Uterus (tissue), 3 donors: ENCODE measurements at regions not wholly inside any gene's neighbourhood (a gene's known extent, or its start where the extent isn't known, plus 50 kb on each side); places are given as distances from the start of the nearest gene placed in this dataset.

Experiments
- DNase-seq, 2 donors: peaks; one replicate each; pipeline ENCODE4 v3.0.0-alpha.2; 2019 to 2020
- H3K27ac ChIP-seq, 2 donors: fragments of 200-600 bp; sonication (generic); 1 replicate in 1 of 2; 2 replicates in 1 of 2; pipeline ENCODE4 v1.5.1; 2016 to 2018
- H3K27me3 ChIP-seq, 2 donors: fragments of 200-600 bp; sonication (generic); one replicate each; pipeline ENCODE4 v1.5.1; 2018 to 2019; ENCODE audit warnings: control low read depth in 1 of 2
- H3K36me3 ChIP-seq, 2 donors: fragments of 200-600 bp; sonication (generic); one replicate each; pipeline ENCODE4 v1.5.1; 2019; ENCODE audit warnings: control low read depth in 1 of 2
- H3K4me1 ChIP-seq, 2 donors: fragments of 200-600 bp; sonication (generic); one replicate each; pipeline ENCODE4 v1.5.1; 2018 to 2019; ENCODE audit warnings: control low read depth in 1 of 2
- H3K4me3 ChIP-seq, 2 donors: fragments of 200-600 bp; sonication (generic); 1 replicate in 1 of 2; 2 replicates in 1 of 2; pipeline ENCODE4 v1.5.1; 2018 to 2019; ENCODE audit warnings: mild to moderate bottlenecking in 1 of 2
- H3K9me3 ChIP-seq, 2 donors: fragments of 200-600 bp; sonication (generic); one replicate each; pipeline ENCODE4 v1.5.1; 2019; ENCODE audit warnings: control low read depth in 1 of 2
- CTCF ChIP-seq, 4 experiments: fragments of 200-600 bp in 2 of 4; fragments of 450-650 bp in 2 of 4; sonication (generic) in 2 of 4; IDR thresholded peaks; one replicate each; pipeline ENCODE4 v1.5.1; 2016 to 2019; ENCODE audit warnings: antibody characterized with exemption in 4 of 4, mild to moderate bottlenecking in 2 of 4, moderate library complexity in 1 of 4
- POLR2A ChIP-seq, 2 donors: fragments of 450-650 bp; IDR thresholded peaks; one replicate each; pipeline ENCODE4 v1.6.1; 2016; ENCODE audit warnings: antibody characterized with exemption in 2 of 2, mild to moderate bottlenecking in 1 of 2, moderate library complexity in 1 of 2
- intact Hi-C: fragments of 100-400 bp; cut with DNase I; formaldehyde crosslinking; loops from one replicate; pipeline ENCODE4 v1.15.1; 2023; ENCODE audit warnings: low total_unique reads
- donor health status: DM: yes; HTN: yes; CAD: no.

GRCh38 chr5:121350181-121350930, 501.3 kb upstream of the FTMT start:
- Histone ChIP-seq H3K36me3 (no peaks in the 10 kb centered on the region), H3K4me1 (no peaks in the 10 kb centered on the region), H3K9me3 (no peaks in the 10 kb centered on the region), H3K27me3 (no peaks in the 10 kb centered on the region), H3K27ac (no peak overlapping the region), H3K4me3 (no peak overlapping the region)
- intact Hi-C loops = no loop called here
- DNase-seq = no peak
- TF ChIP-seq CTCF (IDR thresholded peaks at IDR 0.05) (no peak), POLR2A (IDR thresholded peaks at IDR 0.05) (no peak)

- DNase-seq = no peak
- H3K27me3 ChIP-seq = peaks cover 0 to 3% of the 10 kb centered on the region in 2 donors
- no peak for TF ChIP-seq POLR2A (IDR thresholded peaks at IDR 0.05)
- TF ChIP-seq CTCF (IDR thresholded peaks at IDR 0.05) = no peak
- no peaks in the 10 kb centered on the region for H3K4me1 ChIP-seq
- intact Hi-C loops = no loop called here
- no peaks in the 10 kb centered on the region for H3K36me3 ChIP-seq
- H3K27ac ChIP-seq = no peak overlapping the region
- H3K9me3 ChIP-seq = no peaks in the 10 kb centered on the region
- H3K4me3 ChIP-seq = no peak overlapping the region
These were observed 485.2 kb upstream of the FTMT start for GRCh38 chr5:121366515-121366914.

GRCh38 chr5:121373371-121373770, 478.3 kb upstream of the FTMT start:
- no peak for TF ChIP-seq CTCF (IDR thresholded peaks at IDR 0.05)
- no peak for TF ChIP-seq POLR2A (IDR thresholded peaks at IDR 0.05)
- intact Hi-C loops = no loop called here
- H3K4me3 ChIP-seq = no peak overlapping the region
- H3K27me3 ChIP-seq = peaks cover 0 to 3% of the 10 kb centered on the region in 2 donors
- H3K36me3 ChIP-seq = no peaks in the 10 kb centered on the region
- no peak for DNase-seq
- H3K27ac ChIP-seq = no peak overlapping the region
- H3K4me1 ChIP-seq = no peaks in the 10 kb centered on the region
- H3K9me3 ChIP-seq = no peaks in the 10 kb centered on the region

GRCh38 chr5:121377461-121377860, 474.2 kb upstream of the FTMT start:
- Histone ChIP-seq H3K27ac (no peak overlapping the region), H3K36me3 (no peaks in the 10 kb centered on the region), H3K4me3 (no peak overlapping the region), H3K9me3 (no peaks in the 10 kb centered on the region), H3K4me1 (no peaks in the 10 kb centered on the region), H3K27me3 (no peaks in the 10 kb centered on the region)
- intact Hi-C loops = no loop called here
- no peak for DNase-seq
- no peak for TF ChIP-seq POLR2A (IDR thresholded peaks at IDR 0.05)
- TF ChIP-seq CTCF (IDR thresholded peaks at IDR 0.05) = no peak

GRCh38 chr5:121378046-121378445, 473.6 kb upstream of the FTMT start:
- no peak for TF ChIP-seq CTCF (IDR thresholded peaks at IDR 0.05)
- no peak for TF ChIP-seq POLR2A (IDR thresholded peaks at IDR 0.05)
- no peaks in the 10 kb centered on the region for H3K27me3 ChIP-seq
- H3K4me1 ChIP-seq = no peaks in the 10 kb centered on the region
- intact Hi-C loops = no loop called here
- no peak for DNase-seq
- no peaks in the 10 kb centered on the region for H3K9me3 ChIP-seq
- no peaks in the 10 kb centered on the region for H3K36me3 ChIP-seq
- H3K27ac ChIP-seq = no peak overlapping the region
- no peak overlapping the region for H3K4me3 ChIP-seq
